ENCODE measurements at regions not wholly inside any gene's neighbourhood (a gene's known extent, or its start where the extent isn't known, plus 50 kb on each side); places are given as distances from the start of the nearest gene placed in this dataset.

DNA sequence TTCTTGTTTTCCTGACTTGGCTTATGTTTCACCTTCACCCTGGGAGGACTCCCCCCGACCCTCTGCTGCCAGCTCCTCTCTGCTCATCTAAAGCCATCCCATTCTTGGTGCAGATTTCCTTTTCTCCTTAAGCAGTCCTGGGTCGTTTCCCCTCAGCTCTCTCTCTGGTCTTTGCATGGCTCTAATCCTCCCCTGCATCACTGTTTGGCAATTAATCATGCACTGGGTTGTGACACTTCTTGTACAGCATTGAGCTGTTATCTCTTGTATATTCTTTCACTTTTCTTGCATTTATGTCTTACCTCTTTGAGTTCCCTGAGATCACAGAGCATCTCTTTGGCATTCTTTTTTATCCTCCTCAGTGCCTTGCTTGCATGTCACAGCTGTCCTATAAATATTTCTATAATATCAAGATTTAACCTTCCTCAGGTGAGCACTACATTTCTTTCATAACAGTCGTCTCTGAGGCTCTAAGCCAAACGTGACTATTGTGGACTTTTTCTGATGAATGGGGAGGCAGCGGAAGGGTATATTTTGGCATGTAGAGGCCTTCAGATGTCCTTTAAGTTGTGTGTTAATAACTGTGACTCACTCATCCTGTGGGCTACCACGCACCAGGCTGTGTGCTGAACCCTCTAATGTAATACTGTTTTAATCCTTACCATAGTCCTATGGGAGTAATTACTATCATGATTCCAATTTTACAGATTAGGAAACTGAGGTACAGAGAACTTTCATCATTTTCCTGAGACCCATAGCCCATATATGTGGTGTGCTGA lies 507.5 kb downstream of the SLC4A3 start:
- no peak for DNase-seq

GRCh38 chr2:220143336-220143735 lies 515.9 kb downstream of the SLC4A3 start:
- no peak for DNase-seq

DNA sequence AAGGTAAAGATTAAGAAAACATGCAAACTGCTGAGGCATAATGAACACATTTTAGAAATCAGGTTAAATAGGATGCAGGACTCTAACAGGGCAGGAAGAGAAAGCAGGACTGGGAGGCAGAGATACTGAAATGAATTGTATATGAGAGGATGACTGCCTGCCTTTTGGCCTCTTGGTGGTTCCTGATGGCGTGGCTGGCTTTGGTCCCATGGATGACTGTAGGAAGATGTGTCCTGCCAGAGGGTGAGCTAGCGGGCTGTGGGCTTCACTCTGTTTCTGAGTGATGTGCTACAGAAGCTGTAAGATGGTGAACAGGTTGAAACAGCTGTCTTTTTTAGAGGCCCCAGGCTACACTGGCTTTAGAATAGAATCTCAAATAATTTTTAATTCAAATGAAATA lies 517.0 kb downstream of the SLC4A3 start:
- no peak for DNase-seq

DNA sequence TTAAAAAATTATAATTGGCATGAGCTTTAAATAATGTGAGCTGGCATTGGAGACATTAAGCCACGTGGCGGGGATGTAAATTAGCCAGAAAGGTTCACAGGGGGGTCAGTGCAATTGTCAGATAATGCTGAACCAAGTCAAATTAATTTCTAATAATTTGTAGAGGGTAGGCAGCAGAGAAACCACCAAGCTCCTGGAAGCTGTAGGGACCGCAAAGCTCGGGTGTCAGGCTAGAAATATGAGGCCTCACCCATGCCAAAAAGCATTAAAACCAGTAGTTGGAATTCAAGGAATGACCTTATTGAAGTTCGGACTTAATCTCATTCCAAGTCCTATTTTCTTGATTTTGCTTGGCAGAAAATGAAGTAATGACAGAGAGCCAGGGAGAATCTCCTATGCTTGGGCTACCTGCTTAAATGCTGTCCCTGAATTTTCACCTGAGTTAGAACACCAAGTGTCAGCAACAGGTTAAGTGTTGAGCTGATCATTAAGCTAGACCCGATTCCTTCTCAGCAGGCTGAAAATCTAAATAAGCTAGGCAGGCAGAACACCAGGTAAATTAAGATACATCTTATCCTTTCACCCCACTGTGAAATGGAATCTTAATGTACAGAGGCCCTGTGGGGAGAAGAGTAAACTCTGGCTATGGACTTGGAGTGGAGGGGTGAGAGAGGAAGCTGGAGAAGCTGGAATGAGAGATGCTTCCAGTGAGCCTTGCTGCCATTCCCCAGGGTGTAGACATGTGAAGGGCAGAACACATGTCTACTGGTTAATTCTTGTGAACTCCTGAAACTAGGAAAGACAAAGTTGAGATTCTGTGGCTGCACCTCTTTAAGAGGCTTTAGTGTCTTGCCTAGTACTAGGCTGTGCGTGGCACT lies 520.0 kb downstream of the SLC4A3 start:
- DNase-seq, result no peak

DNA sequence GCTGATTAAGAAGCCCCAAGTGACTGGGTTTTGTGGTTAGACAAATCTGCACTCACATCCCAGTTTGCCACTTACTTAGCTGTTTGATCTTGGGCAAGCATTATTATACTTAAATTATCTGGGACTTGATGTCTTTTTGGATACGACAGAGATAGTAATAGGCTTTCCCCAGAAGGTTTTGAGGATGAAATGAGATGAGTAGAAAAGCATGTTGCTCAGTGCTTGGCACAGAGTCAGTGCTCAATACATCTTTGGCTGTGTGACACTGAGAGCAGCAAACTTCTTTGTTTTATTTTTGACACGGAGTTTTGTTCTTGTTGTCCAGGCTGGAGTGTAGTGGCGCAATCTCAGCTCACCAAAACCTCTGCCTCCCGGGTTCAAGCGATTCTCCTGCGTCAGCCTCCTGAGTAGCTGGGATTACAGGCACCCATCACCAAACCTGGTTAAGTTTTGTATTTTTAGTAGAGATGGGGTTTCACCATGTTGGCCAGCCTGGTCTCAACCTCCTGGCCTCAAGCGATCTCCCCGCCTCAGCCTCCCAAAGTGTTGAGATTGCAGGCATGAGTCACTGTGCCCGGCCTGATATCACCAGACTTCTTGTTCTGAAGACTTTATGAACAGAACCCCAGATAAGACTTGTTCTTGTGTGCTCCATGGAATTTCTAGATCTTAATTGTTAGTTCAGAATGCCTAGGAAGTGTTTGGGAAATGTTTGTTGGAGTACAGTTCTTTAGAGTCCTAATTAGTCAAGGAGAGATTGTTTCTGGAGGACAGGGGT lies 521.2 kb downstream of the SLC4A3 start:
- no peak for DNase-seq

DNA sequence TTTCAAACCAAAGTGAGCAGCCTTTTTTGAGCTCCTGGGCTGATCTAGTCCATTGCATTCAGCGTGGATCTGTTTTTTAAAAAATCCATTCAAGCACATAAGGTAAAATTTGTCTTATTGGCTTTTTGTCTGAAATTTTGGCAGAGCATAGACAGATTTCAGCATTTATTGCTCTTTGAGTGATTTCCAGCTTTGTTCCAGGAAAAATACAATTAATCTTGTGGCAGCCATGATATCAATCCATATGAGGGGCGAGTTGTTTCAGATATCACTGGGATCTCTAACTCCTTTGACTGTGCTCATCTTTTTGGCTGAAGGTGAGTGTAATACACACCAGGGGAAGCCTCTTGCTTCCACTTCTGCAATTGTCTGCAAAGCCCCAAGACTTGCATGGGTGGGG lies 523.9 kb downstream of the SLC4A3 start:
- no peak for DNase-seq

GRCh38 chr2:220152281-220152935 lies 525.0 kb downstream of the SLC4A3 start:
- DNase-seq, result no peak

- no peak for DNase-seq
Observed at GRCh38 chr2:220153118-220153517, 525.7 kb downstream of the SLC4A3 start.

- no peak for DNase-seq
Observed at GRCh38 chr2:220154304-220154703, 526.9 kb downstream of the SLC4A3 start.

GRCh38 chr2:220157312-220157711 lies 529.9 kb downstream of the SLC4A3 start:
- no peak for DNase-seq

GRCh38 chr2:220159738-220160137 lies 532.3 kb downstream of the SLC4A3 start:
- DNase-seq, result no peak

DNA sequence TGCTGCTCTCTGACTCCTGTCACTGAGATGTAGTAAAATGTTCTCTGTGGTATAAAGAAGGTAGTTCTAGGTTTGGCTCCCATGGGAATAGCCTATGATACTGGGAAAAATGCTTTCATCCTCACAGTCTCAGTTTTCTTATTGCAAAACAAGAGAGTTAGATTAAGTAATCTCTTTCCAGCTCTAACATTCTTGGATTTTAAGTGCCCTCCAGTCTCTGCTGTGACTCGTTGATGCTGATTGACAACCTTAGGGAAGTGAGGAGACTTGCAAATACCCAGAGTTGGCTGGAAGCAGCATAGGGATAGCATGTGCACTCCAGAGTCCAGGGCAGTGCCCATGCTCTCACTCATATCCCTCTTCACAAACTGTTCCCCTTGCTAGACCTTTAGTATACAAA lies 534.9 kb downstream of the SLC4A3 start:
- no peak for DNase-seq

DNA sequence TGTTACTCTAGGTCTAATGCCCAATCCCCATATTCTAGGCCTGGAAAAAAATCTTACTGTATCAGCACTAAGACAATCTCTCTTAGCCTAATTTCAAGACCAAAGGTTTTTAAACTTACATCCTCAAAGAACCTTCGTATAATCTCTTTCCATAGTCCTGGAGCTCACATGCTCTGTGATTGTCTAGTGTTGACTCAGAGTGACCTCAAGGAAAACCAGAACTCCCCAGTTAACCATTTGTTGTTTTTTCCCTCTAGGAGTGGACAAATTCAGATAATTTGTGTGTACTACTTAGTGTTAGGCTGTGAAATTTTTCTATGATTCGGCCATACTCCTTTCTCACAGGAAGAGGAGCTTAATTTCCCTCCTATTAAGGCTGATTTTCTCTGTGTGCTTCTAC lies 536.1 kb downstream of the SLC4A3 start:
- no peak for DNase-seq

- DNase-seq, result no peak
Observed at GRCh38 chr2:220165401-220165800, 538.0 kb downstream of the SLC4A3 start.

- no peak for DNase-seq
Observed at GRCh38 chr2:220166616-220167015, 539.2 kb downstream of the SLC4A3 start.

- DNase-seq, result no peak
Observed at GRCh38 chr2:220167956-220168355, 540.5 kb downstream of the SLC4A3 start.

DNA sequence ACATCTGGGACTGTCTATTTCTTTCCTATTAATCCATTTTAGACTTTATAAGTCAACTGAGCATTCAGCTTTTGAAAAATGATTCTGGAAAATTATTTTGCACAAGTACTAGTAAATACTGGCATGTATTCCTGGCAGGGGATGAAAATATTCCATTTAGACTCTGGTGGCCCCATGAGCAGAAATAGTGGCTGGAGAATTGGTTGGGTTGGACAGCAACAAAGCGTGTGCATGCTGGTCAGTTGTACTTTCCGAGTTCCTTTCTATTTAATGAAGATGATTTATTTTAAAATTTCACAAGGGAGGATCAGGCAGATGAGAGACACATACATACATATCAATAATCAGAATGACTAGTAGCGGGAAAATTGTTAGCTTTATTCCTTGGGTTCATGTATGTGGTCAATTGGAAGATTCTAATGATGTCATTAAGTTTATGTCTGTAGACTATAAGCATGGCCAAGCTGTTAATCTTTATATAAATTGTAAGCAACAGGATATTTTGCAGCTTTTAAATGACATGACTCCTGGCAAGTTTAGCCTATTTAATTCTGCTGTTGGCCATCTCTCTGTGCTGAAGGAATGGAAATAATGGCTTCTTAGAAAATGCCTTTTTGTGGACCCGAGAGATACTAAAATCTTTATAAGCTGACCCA lies 541.6 kb downstream of the SLC4A3 start:
- no peak for DNase-seq

- DNase-seq, result no peak
Observed at GRCh38 chr2:220174826-220175225, 547.4 kb downstream of the SLC4A3 start.

GRCh38 chr2:220175967-220176366 lies 548.5 kb downstream of the SLC4A3 start:
- DNase-seq, result no peak

GRCh38 chr2:220178991-220179695 lies 551.7 kb downstream of the SLC4A3 start:
- no peak for DNase-seq

- no peak for DNase-seq
Observed at GRCh38 chr2:220181165-220181564, 553.7 kb downstream of the SLC4A3 start.

- no peak for DNase-seq
Observed at GRCh38 chr2:220182790-220183189, 555.4 kb downstream of the SLC4A3 start.

All from activated T-cell treated with anti-CD3 and anti-CD28 coated beads, Interleukin-2, amount 50 U/mL, for 1 hour (primary cell).